Prostate gland (tissue), 2 donors: ENCODE measurements at regions not wholly inside any gene's neighbourhood (a gene's known extent, or its start where the extent isn't known, plus 50 kb on each side); places are given as distances from the start of the nearest gene placed in this dataset.

Experiments used
- POLR2A ChIP-seq: fragments of 450-650 bp; IDR thresholded peaks from one replicate; pipeline ENCODE4 v1.6.1; 2016; ENCODE audit warnings: antibody characterized with exemption, mild to moderate bottlenecking
- TF ChIP-seq, protein P1 (sequence below), 4 experiments: fragments of 200-600 bp in 2 of 4; fragments of 450-650 bp in 2 of 4; sonication (generic) in 2 of 4; IDR thresholded peaks; 1 replicate in 3 of 4; 2 replicates in 1 of 4; pipeline ENCODE4 v1.5.1; 2016 to 2019; ENCODE audit warnings: antibody characterized with exemption in 4 of 4, mild to moderate bottlenecking in 2 of 4, moderate library complexity in 2 of 4

DNA sequence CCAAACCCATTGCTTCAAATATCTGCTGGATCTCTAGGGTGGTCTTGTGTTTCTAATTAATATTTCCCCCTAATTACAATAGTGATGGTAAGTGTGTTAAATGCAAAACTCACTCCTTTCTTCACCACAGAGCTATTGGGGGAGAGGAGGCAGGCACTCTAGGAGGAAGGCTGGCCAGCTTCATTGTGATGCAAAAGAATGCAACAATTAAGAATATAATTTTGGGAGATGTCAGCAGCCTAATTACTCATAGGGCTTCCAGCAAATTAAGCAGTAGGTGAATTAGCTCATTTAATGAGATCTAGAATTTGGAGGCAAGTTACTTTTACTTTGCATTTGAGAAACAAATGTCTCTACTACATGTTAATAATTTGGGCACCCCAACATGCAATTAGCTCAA is 560.4 kb upstream of the DAB1 start:
- TF ChIP-seq, protein P1, sequence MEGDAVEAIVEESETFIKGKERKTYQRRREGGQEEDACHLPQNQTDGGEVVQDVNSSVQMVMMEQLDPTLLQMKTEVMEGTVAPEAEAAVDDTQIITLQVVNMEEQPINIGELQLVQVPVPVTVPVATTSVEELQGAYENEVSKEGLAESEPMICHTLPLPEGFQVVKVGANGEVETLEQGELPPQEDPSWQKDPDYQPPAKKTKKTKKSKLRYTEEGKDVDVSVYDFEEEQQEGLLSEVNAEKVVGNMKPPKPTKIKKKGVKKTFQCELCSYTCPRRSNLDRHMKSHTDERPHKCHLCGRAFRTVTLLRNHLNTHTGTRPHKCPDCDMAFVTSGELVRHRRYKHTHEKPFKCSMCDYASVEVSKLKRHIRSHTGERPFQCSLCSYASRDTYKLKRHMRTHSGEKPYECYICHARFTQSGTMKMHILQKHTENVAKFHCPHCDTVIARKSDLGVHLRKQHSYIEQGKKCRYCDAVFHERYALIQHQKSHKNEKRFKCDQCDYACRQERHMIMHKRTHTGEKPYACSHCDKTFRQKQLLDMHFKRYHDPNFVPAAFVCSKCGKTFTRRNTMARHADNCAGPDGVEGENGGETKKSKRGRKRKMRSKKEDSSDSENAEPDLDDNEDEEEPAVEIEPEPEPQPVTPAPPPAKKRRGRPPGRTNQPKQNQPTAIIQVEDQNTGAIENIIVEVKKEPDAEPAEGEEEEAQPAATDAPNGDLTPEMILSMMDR (IDR thresholded peaks at IDR 0.05) = no peak
- no peak for TF ChIP-seq POLR2A
